ENCODE measurements at regions not wholly inside any gene's neighbourhood (a gene's known extent, or its start where the extent isn't known, plus 50 kb on each side); places are given as distances from the start of the nearest gene placed in this dataset.

DNA sequence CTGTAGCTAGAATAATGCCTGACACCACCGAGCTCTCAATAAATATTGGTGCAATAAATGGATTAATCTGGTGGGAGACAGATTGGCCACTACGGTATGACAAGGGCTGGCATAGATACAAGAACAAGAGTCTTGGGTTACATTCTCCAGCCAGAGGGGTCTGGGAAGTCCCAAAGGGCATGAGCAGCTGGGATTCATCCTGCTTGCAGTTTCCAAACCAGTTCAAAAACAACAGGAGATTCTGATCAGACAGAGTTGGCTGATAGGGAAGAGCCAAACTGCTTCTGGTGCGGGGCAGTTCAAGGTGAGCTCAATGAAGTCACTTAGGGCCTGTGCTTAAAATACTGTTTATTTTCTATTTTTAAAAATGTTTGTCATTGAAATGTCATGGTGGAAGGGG is 266.9 kb downstream of the TNS1 start:
- TF ChIP-seq POLR2A (IDR thresholded peaks at IDR 0.05) = no peak
- TF ChIP-seq, protein P1, sequence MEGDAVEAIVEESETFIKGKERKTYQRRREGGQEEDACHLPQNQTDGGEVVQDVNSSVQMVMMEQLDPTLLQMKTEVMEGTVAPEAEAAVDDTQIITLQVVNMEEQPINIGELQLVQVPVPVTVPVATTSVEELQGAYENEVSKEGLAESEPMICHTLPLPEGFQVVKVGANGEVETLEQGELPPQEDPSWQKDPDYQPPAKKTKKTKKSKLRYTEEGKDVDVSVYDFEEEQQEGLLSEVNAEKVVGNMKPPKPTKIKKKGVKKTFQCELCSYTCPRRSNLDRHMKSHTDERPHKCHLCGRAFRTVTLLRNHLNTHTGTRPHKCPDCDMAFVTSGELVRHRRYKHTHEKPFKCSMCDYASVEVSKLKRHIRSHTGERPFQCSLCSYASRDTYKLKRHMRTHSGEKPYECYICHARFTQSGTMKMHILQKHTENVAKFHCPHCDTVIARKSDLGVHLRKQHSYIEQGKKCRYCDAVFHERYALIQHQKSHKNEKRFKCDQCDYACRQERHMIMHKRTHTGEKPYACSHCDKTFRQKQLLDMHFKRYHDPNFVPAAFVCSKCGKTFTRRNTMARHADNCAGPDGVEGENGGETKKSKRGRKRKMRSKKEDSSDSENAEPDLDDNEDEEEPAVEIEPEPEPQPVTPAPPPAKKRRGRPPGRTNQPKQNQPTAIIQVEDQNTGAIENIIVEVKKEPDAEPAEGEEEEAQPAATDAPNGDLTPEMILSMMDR (IDR thresholded peaks at IDR 0.05) = no peak

Data from prostate gland (tissue), 2 donors.